Liver (tissue), 8 donors: ENCODE measurements at regions not wholly inside any gene's neighbourhood (a gene's known extent, or its start where the extent isn't known, plus 50 kb on each side); places are given as distances from the start of the nearest gene placed in this dataset.

Experiments
- DNase-seq: peaks from one replicate; pipeline ENCODE4 v3.0.0-alpha.2; 2017; ENCODE audit warnings: low spot score
- H3K27ac ChIP-seq, 2 donors: one replicate each; pipeline ENCODE4 v1.7.0; 2013; ENCODE audit warnings: inconsistent platforms in 2 of 2, low read length in 2 of 2, control low read depth in 1 of 2, low read depth in 1 of 2, mild to moderate bottlenecking in 1 of 2
- H3K27me3 ChIP-seq, 4 donors: one replicate each; pipeline versions ENCODE4 v1.6.1 to v1.7.0; 2013; ENCODE audit warnings: low read length in 3 of 4, inconsistent platforms in 1 of 4, mild to moderate bottlenecking in 1 of 4, moderate library complexity in 1 of 4; ENCODE audit not compliant: control insufficient read depth in 4 of 4, insufficient read depth in 4 of 4
- H3K36me3 ChIP-seq, 4 donors: one replicate each; pipeline versions ENCODE4 v1.6.1 to v1.7.0; 2013; ENCODE audit warnings: low read length in 3 of 4, mild to moderate bottlenecking in 3 of 4, low read depth in 1 of 4, moderate library complexity in 1 of 4; ENCODE audit not compliant: control insufficient read depth in 4 of 4, insufficient read depth in 3 of 4
- H3K4me1 ChIP-seq, 4 donors: one replicate each; pipeline versions ENCODE4 v1.6.1 to v1.7.0; 2013; ENCODE audit warnings: low read length in 3 of 4, mild to moderate bottlenecking in 3 of 4, moderate library complexity in 1 of 4; ENCODE audit not compliant: control insufficient read depth in 4 of 4, insufficient read depth in 4 of 4
- H3K4me3 ChIP-seq, 3 donors: one replicate each; pipeline versions ENCODE4 v1.6.1 to v1.7.0; 2013; ENCODE audit warnings: low read length in 3 of 3, control low read depth in 1 of 3, low read depth in 1 of 3, mild to moderate bottlenecking in 1 of 3
- H3K9ac ChIP-seq, 2 donors: one replicate each; pipeline ENCODE4 v1.7.0; 2013; ENCODE audit warnings: low read length in 2 of 2, mild to moderate bottlenecking in 2 of 2, moderate library complexity in 2 of 2, control low read depth in 1 of 2, low read depth in 1 of 2
- H3K9me3 ChIP-seq, 4 donors: one replicate each; pipeline versions ENCODE4 v1.6.1 to v1.7.0; 2013; ENCODE audit warnings: low read length in 3 of 4; ENCODE audit not compliant: control insufficient read depth in 4 of 4
- CTCF ChIP-seq: fragments of 150-350 bp; IDR thresholded peaks from 2 replicates; pipeline ENCODE4 v1.5.1; 2017; ENCODE audit warnings: improper control_type of control experiment, low read depth, low read length; ENCODE audit not compliant: missing input control
- FOXA1 ChIP-seq: IDR thresholded peaks from 2 replicates; pipeline ENCODE4 v1.6.1; 2016; ENCODE audit warnings: antibody characterized with exemption
- FOXA2 ChIP-seq: IDR thresholded peaks from 2 replicates; pipeline ENCODE4 v1.6.1; 2016; ENCODE audit warnings: antibody characterized with exemption
- GABPA ChIP-seq, 2 donors: IDR thresholded peaks in 1 of 2; conservative IDR thresholded peaks in 1 of 2; 2 replicates each; pipeline ENCODE4 v1.6.1; 2016; ENCODE audit warnings: antibody characterized with exemption in 2 of 2, mild to moderate bottlenecking in 1 of 2, moderate library complexity in 1 of 2
- HNF4A ChIP-seq, 2 donors: conservative IDR thresholded peaks; 2 replicates each; pipeline ENCODE4 v1.6.1; 2016; ENCODE audit warnings: antibody characterized with exemption in 2 of 2, mild to moderate bottlenecking in 2 of 2
- NR2F2 ChIP-seq: IDR thresholded peaks from 2 replicates; pipeline ENCODE4 v1.6.1; 2016; ENCODE audit warnings: antibody characterized with exemption
- RXRA ChIP-seq, 2 donors: IDR thresholded peaks; 2 replicates each; pipeline ENCODE4 v1.6.1; 2017 to 2018; ENCODE audit warnings: antibody characterized with exemption in 2 of 2, mild to moderate bottlenecking in 1 of 2
- SP1 ChIP-seq: IDR thresholded peaks from 2 replicates; pipeline ENCODE4 v1.6.1; 2018; ENCODE audit warnings: antibody characterized with exemption, mild to moderate bottlenecking
- YY1 ChIP-seq: IDR thresholded peaks from 2 replicates; pipeline ENCODE4 v1.6.1; 2016; ENCODE audit warnings: antibody characterized with exemption, mild to moderate bottlenecking
- ZBTB33 ChIP-seq: IDR thresholded peaks from 2 replicates; pipeline ENCODE4 v1.6.1; 2016; ENCODE audit warnings: antibody characterized with exemption
- WGBS: extraction: QIAGEN DNeasy Blood & Tissue Kit; methylation state at CpG from one replicate; pipeline ENCODE4 v1.1.7; 2013; 5-methylcytosine and 5-hydroxymethylcytosine counted together
- TF ChIP-seq, protein P1 (sequence below): IDR thresholded peaks from 2 replicates; pipeline ENCODE4 v1.6.1; 2016; ENCODE audit warnings: antibody characterized with exemption, mild to moderate bottlenecking
- TF ChIP-seq, protein P2 (sequence below): IDR thresholded peaks from 2 replicates; pipeline ENCODE4 v1.6.1; 2016; ENCODE audit warnings: antibody characterized with exemption
- TF ChIP-seq, protein P3 (sequence below): IDR thresholded peaks from 2 replicates; pipeline ENCODE4 v1.6.1; 2016; ENCODE audit warnings: antibody characterized with exemption
- donor health status: healthy.
- donor health status: healthy.
- donor health status: healthy.
- donor health status: healthy.
- donor health status: healthy.

DNA sequence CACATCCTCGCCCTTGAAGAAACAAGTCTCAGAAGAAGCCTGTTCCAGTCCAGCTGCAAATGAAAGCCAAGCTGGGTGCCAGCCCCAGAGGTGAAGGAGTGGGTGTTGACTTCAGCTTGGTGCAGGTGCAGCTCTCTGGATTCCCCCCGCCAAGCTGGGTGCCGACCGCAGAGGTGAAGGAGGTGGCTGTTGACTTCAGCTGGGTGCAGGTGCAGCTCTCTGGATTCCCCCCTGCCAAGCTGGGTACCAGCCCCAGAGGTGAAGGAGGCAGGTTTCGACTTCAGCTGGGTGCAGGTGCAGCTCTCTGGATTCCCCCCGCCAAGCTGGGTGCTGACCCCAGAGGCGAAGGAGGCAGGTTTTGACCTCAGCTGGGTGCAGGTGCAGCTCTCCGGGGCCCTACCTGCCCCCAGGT, 1234.0 kb downstream of the TBC1D22A start (continued):
- TF ChIP-seq, protein P1, sequence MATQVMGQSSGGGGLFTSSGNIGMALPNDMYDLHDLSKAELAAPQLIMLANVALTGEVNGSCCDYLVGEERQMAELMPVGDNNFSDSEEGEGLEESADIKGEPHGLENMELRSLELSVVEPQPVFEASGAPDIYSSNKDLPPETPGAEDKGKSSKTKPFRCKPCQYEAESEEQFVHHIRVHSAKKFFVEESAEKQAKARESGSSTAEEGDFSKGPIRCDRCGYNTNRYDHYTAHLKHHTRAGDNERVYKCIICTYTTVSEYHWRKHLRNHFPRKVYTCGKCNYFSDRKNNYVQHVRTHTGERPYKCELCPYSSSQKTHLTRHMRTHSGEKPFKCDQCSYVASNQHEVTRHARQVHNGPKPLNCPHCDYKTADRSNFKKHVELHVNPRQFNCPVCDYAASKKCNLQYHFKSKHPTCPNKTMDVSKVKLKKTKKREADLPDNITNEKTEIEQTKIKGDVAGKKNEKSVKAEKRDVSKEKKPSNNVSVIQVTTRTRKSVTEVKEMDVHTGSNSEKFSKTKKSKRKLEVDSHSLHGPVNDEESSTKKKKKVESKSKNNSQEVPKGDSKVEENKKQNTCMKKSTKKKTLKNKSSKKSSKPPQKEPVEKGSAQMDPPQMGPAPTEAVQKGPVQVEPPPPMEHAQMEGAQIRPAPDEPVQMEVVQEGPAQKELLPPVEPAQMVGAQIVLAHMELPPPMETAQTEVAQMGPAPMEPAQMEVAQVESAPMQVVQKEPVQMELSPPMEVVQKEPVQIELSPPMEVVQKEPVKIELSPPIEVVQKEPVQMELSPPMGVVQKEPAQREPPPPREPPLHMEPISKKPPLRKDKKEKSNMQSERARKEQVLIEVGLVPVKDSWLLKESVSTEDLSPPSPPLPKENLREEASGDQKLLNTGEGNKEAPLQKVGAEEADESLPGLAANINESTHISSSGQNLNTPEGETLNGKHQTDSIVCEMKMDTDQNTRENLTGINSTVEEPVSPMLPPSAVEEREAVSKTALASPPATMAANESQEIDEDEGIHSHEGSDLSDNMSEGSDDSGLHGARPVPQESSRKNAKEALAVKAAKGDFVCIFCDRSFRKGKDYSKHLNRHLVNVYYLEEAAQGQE = no peak
- TF ChIP-seq ZBTB33 (no peak), SP1 (no peak), YY1 (no peak), FOXA2 (no peak), RXRA (IDR thresholded peaks at IDR 0.05) (no peak)

DNA sequence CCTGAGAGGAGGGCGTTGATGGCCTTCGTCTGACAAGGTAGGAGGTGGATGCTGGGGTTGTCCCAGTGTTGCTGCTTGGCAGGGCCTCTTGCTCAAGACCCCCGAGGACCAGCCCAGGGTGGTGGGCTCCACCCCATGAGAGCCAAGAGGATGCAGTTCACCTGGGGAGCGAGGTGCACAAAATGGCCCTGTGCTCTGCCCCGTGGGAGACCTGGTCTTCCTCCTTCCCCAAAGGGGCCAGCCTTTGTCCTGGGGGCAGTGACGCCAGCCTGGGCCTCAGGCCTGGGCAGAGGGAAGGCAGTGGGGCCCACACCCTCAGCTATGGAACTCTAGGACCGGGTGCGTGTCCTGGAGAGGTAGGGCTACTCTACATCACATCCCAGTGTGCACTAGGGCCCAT, 1233.3 kb downstream of the TBC1D22A start:
- H3K27me3 ChIP-seq = no peaks in the 10 kb centered on the region
- 77% methylated on average over 8 of the region's 8 CpGs for WGBS
- TF ChIP-seq GABPA (IDR thresholded peaks at IDR 0.05 in 1 of 2, conservative IDR thresholded peaks at IDR 0.05 in 1 of 2) = no peak
- no peak for TF ChIP-seq CTCF
- no peak for TF ChIP-seq NR2F2
- TF ChIP-seq HNF4A (conservative IDR thresholded peaks at IDR 0.05) = no peak
- TF ChIP-seq FOXA2 = no peak
- no peak for TF ChIP-seq ZBTB33
- no peak for TF ChIP-seq SP1
- no peak for TF ChIP-seq RXRA (IDR thresholded peaks at IDR 0.05)
- no peak for TF ChIP-seq FOXA1
- TF ChIP-seq, protein P2, sequence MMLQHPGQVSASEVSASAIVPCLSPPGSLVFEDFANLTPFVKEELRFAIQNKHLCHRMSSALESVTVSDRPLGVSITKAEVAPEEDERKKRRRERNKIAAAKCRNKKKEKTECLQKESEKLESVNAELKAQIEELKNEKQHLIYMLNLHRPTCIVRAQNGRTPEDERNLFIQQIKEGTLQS = no peak
- TF ChIP-seq YY1 = no peak
- TF ChIP-seq, protein P3, sequence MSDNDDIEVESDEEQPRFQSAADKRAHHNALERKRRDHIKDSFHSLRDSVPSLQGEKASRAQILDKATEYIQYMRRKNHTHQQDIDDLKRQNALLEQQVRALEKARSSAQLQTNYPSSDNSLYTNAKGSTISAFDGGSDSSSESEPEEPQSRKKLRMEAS = no peak
- no peaks in the 10 kb centered on the region for H3K4me1 ChIP-seq
- no peak overlapping the region for H3K9ac ChIP-seq
- H3K9me3 ChIP-seq = no peaks in the 10 kb centered on the region
- H3K4me3 ChIP-seq = no peak overlapping the region
- no peak overlapping the region for H3K27ac ChIP-seq
- no peak for DNase-seq
- no peaks in the 10 kb centered on the region for H3K36me3 ChIP-seq
